ENCODE measurements at regions not wholly inside any gene's neighbourhood (a gene's known extent, or its start where the extent isn't known, plus 50 kb on each side); places are given as distances from the start of the nearest gene placed in this dataset.

- H4K20me1 ChIP-seq (ENCODE audit: control insufficient read depth, insufficient read depth, insufficient read length), result no peaks in the 10 kb centered on the region
- no peak overlapping the region for H2BK5ac ChIP-seq (ENCODE audit: insufficient read length, low read length)
- no peak overlapping the region for H2AK5ac ChIP-seq (ENCODE audit: insufficient read length, low read length)
- no peak overlapping the region for H3K18ac ChIP-seq (ENCODE audit: insufficient read length, low read depth, low read length)
- H3K27ac ChIP-seq (ENCODE audit: insufficient read length, low read depth, low read length), result no peak overlapping the region
- H4K8ac ChIP-seq (replicated peaks; ENCODE audit: insufficient read length, low read depth, low read length), result no peak overlapping the region
- no peaks in the 10 kb centered on the region for H3K27me3 ChIP-seq (ENCODE audit: insufficient read depth, low read length)
- H3K9me3 ChIP-seq (ENCODE audit: control insufficient read depth, low read depth, low read length), result no peaks in the 10 kb centered on the region
- H3K27me3 Mint-ChIP-seq (ENCODE audit: low read depth), result no peaks in the 10 kb centered on the region
- no peak overlapping the region for H2BK12ac ChIP-seq (ENCODE audit: insufficient read length, low read depth, low read length)
- H3K9me3 Mint-ChIP-seq, result no peaks in the 10 kb centered on the region; a peak in 1 of 5 replicates
- no peak overlapping the region for H3K27ac Mint-ChIP-seq
- H4K91ac ChIP-seq (ENCODE audit: insufficient read length, low read depth, low read length), result no peak overlapping the region
- H3K79me1 ChIP-seq (ENCODE audit: insufficient read depth, low read depth, low read length, poor library complexity, severe bottlenecking), result no peaks in the 10 kb centered on the region
- no peaks in the 10 kb centered on the region for H3K23me2 ChIP-seq (ENCODE audit: insufficient read length, low read depth, low read length, poor library complexity, severe bottlenecking)
- H3K14ac ChIP-seq (ENCODE audit: insufficient read depth, low read length), result no peak overlapping the region
- H2AFZ ChIP-seq (ENCODE audit: low read length), result no peak overlapping the region
- H4K5ac ChIP-seq (ENCODE audit: insufficient read length, low read depth, low read length), result no peak overlapping the region
- no peak overlapping the region for H3K4me2 ChIP-seq (ENCODE audit: insufficient read depth, insufficient read length, low read length)
- H3K4me1 ChIP-seq (ENCODE audit: insufficient read depth, low read length), result no peaks in the 10 kb centered on the region
- no peak for DNase-seq
- H3K9ac ChIP-seq (ENCODE audit: extremely low read depth, insufficient read length, low read length), result no peak overlapping the region
- TF ChIP-seq CTCF (conservative IDR thresholded peaks at IDR 0.05), result no peak
- no peak overlapping the region for H2BK20ac ChIP-seq (ENCODE audit: low read depth, low read length, poor library complexity, severe bottlenecking)
- H3K36me3 Mint-ChIP-seq (ENCODE audit: insufficient read depth in 1 of 3, low read depth in 3 of 3), result no peaks in the 10 kb centered on the region
- H3K23ac ChIP-seq (ENCODE audit: insufficient read length, low read depth, low read length), result no peak overlapping the region
- H3K4me3 Mint-ChIP-seq, result no peak overlapping the region
- H3K56ac ChIP-seq (ENCODE audit: insufficient read length, low read depth, low read length), result no peak overlapping the region
- H2BK15ac ChIP-seq (ENCODE audit: low read depth, low read length), result no peak overlapping the region
- H3T11ph ChIP-seq (ENCODE audit: low read length), result no peak overlapping the region
- H3K4me1 Mint-ChIP-seq, result no peaks in the 10 kb centered on the region
- no peak overlapping the region for H3K4ac ChIP-seq (ENCODE audit: low read depth, low read length)
- no peaks in the 10 kb centered on the region for H3K79me2 ChIP-seq (ENCODE audit: insufficient read depth, low read length)
- no peak overlapping the region for H2BK120ac ChIP-seq (ENCODE audit: low read depth, low read length, poor library complexity, severe bottlenecking)
Measured at GRCh38 chr2:145166731-145167302, 646.9 kb upstream of the ZEB2 start.
